ENCODE measurements at regions not wholly inside any gene's neighbourhood (a gene's known extent, or its start where the extent isn't known, plus 50 kb on each side); places are given as distances from the start of the nearest gene placed in this dataset.
A peak's percentile ranks its signal among the peaks of the same experiment; 100 is the strongest.

DNA sequence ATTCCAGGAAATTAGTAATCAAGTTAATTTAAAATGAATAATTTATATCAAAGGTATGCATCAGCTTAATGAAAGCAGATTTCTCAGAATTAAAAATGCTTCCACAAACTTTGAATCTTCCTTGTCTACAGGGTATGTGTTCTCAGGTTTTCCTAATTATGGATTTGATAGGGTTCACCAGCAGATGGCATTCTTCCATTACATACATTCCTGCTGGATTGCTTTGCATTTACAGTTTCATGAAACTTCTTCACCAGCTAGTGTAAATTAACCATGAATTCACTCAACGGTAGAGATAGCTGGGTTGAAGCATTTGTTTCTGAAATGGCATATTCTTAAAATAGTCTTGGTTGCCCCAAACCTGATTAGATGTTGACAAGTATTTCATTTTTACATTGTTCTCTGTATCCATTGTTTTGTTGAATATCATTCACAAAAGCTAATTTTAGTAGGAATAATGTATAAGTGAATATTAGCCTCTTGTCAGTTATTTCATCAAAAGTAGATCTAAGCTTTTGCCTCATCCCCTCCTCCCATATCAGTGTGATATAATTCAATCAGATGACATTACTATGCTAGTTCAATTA, 68.7 kb upstream of the WDR41 start:
- Histone ChIP-seq H3K4me3 (ENCODE audit: low read depth, low read length) (no peak overlapping the region), H3K4me1 (ENCODE audit: control insufficient read depth, insufficient read depth, low read length) (no peaks in the 10 kb centered on the region), H3K9me3 (ENCODE audit: control insufficient read depth, insufficient read depth, low read depth, low read length) (no peaks in the 10 kb centered on the region), H3K36me3 (ENCODE audit: control insufficient read depth in 2 of 2, insufficient read depth in 1 of 2, low read length in 2 of 2) (no peaks in the 10 kb centered on the region), H3K27ac (ENCODE audit: extremely low read depth, low read depth, low read length) (no peak overlapping the region)
- ChIA-PET CTCF (interaction anchor here (0.5 to 2.5 kb wide), 34 partner anchors 9 to 1786 kb away, joined by 3 to 19 read pairs (median 3); no protein-coding TSS in a partner anchor), POLR2A (no interaction called here)
- TF ChIP-seq, protein P1, sequence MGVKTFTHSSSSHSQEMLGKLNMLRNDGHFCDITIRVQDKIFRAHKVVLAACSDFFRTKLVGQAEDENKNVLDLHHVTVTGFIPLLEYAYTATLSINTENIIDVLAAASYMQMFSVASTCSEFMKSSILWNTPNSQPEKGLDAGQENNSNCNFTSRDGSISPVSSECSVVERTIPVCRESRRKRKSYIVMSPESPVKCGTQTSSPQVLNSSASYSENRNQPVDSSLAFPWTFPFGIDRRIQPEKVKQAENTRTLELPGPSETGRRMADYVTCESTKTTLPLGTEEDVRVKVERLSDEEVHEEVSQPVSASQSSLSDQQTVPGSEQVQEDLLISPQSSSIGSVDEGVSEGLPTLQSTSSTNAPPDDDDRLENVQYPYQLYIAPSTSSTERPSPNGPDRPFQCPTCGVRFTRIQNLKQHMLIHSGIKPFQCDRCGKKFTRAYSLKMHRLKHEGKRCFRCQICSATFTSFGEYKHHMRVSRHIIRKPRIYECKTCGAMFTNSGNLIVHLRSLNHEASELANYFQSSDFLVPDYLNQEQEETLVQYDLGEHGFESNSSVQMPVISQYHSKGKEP (tag by site-specific recombination; IDR thresholded peaks at IDR 0.05), result 0 out of 2 replicates have a peak, but pooled peaks have one; percentile 9
- TF ChIP-seq ZNF2 (tag by site-specific recombination; IDR thresholded peaks at IDR 0.05) (0 out of 2 replicates have a peak, but pooled peaks have one; percentile 53), ZNF654 (tag by site-specific recombination; IDR thresholded peaks at IDR 0.05; ENCODE audit: low read depth) (peak; percentile 96), ZNF10 (tag by site-specific recombination; IDR thresholded peaks at IDR 0.05) (peak; percentile 13; the same call in 1 of the 2 replicates), ZNF776 (tag by site-specific recombination; IDR thresholded peaks at IDR 0.05; ENCODE audit: borderline replicate concordance) (no peak), ZNF660 (tag by site-specific recombination; IDR thresholded peaks at IDR 0.05) (peak; percentile 83)
- TF ChIP-seq, protein P2, sequence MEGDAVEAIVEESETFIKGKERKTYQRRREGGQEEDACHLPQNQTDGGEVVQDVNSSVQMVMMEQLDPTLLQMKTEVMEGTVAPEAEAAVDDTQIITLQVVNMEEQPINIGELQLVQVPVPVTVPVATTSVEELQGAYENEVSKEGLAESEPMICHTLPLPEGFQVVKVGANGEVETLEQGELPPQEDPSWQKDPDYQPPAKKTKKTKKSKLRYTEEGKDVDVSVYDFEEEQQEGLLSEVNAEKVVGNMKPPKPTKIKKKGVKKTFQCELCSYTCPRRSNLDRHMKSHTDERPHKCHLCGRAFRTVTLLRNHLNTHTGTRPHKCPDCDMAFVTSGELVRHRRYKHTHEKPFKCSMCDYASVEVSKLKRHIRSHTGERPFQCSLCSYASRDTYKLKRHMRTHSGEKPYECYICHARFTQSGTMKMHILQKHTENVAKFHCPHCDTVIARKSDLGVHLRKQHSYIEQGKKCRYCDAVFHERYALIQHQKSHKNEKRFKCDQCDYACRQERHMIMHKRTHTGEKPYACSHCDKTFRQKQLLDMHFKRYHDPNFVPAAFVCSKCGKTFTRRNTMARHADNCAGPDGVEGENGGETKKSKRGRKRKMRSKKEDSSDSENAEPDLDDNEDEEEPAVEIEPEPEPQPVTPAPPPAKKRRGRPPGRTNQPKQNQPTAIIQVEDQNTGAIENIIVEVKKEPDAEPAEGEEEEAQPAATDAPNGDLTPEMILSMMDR (tag by site-specific recombination; IDR thresholded peaks at IDR 0.05), result peak; percentile 68; the same call in 1 of the 2 replicates
- TF ChIP-seq, protein P3, sequence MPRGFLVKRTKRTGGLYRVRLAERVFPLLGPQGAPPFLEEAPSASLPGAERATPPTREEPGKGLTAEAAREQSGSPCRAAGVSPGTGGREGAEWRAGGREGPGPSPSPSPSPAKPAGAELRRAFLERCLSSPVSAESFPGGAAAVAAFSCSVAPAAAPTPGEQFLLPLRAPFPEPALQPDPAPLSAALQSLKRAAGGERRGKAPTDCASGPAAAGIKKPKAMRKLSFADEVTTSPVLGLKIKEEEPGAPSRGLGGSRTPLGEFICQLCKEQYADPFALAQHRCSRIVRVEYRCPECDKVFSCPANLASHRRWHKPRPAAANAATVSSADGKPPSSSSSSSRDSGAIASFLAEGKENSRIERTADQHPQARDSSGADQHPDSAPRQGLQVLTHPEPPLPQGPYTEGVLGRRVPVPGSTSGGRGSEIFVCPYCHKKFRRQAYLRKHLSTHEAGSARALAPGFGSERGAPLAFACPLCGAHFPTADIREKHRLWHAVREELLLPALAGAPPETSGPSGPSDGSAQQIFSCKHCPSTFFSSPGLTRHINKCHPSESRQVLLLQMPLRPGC (tag by site-specific recombination; IDR thresholded peaks at IDR 0.05), result no peak

DNA sequence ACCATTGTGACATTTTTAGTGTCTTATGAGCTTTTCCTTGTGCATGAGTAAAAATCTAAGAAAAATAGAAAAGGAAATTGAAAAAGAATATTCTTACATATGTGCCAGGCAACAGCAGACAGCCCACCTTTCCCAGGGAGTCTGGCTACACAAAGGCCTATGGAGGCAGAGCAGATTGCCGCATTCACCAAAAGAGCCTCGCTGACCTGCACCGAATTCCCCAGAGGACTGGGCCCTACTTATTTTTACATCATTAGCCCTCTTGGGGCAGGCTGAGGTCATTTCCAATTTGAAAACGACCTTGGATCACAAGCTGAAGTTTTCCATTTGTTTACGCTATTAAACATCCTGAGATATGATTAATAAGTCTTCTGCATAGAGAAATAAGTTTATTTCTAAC, 66.2 kb upstream of the WDR41 start:
- H3K4me1 ChIP-seq (ENCODE audit: control insufficient read depth, insufficient read depth, low read length), result no peaks in the 10 kb centered on the region
- H3K27ac ChIP-seq (ENCODE audit: extremely low read depth, low read depth, low read length), result no peak overlapping the region
- no peaks in the 10 kb centered on the region for H3K36me3 ChIP-seq (ENCODE audit: control insufficient read depth in 2 of 2, insufficient read depth in 1 of 2, low read length in 2 of 2)
- no peak overlapping the region for H3K4me3 ChIP-seq (ENCODE audit: low read depth, low read length)
- TF ChIP-seq, protein P4, sequence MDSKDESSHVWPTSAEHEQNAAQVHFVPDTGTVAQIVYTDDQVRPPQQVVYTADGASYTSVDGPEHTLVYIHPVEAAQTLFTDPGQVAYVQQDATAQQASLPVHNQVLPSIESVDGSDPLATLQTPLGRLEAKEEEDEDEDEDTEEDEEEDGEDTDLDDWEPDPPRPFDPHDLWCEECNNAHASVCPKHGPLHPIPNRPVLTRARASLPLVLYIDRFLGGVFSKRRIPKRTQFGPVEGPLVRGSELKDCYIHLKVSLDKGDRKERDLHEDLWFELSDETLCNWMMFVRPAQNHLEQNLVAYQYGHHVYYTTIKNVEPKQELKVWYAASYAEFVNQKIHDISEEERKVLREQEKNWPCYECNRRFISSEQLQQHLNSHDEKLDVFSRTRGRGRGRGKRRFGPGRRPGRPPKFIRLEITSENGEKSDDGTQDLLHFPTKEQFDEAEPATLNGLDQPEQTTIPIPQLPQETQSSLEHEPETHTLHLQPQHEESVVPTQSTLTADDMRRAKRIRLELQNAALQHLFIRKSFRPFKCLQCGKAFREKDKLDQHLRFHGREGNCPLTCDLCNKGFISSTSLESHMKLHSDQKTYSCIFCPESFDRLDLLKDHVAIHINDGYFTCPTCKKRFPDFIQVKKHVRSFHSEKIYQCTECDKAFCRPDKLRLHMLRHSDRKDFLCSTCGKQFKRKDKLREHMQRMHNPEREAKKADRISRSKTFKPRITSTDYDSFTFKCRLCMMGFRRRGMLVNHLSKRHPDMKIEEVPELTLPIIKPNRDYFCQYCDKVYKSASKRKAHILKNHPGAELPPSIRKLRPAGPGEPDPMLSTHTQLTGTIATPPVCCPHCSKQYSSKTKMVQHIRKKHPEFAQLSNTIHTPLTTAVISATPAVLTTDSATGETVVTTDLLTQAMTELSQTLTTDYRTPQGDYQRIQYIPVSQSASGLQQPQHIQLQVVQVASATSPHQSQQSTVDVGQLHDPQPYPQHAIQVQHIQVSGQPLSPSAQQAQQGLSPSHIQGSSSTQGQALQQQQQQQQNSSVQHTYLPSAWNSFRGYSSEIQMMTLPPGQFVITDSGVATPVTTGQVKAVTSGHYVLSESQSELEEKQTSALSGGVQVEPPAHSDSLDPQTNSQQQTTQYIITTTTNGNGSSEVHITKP (tag by site-specific recombination; IDR thresholded peaks at IDR 0.05), result no peak
- TF ChIP-seq ZNF473 (tag by site-specific recombination; IDR thresholded peaks at IDR 0.05) (no peak), ZNF555 (tag by site-specific recombination; conservative IDR thresholded peaks at IDR 0.05) (no peak), ZEB2 (tag by site-specific recombination; IDR thresholded peaks at IDR 0.05) (no peak), ZNF561 (tag by site-specific recombination; IDR thresholded peaks at IDR 0.05; ENCODE audit: borderline replicate concordance) (no peak), ZNF248 (tag by site-specific recombination; IDR thresholded peaks at IDR 0.05) (no peak), ZNF292 (tag by site-specific recombination; IDR thresholded peaks at IDR 0.05; ENCODE audit: borderline replicate concordance, low read depth) (no peak), SP3 (tag by site-specific recombination; IDR thresholded peaks at IDR 0.05) (no peak), HOXC10 (CRISPR knock-in tag; IDR thresholded peaks at IDR 0.05) (no peak), ZNF202 (tag by site-specific recombination; IDR thresholded peaks at IDR 0.05; ENCODE audit: borderline replicate concordance) (no peak), GLI4 (tag by site-specific recombination; IDR thresholded peaks at IDR 0.05) (no peak), ZNF221 (tag by site-specific recombination; IDR thresholded peaks at IDR 0.05; ENCODE audit: borderline replicate concordance) (no peak)
- H3K9me3 ChIP-seq (ENCODE audit: control insufficient read depth, insufficient read depth, low read depth, low read length), result no peaks in the 10 kb centered on the region
- ChIA-PET CTCF (interaction anchor here (1.2 to 1.3 kb wide), 3 partner anchors 14 to 908 kb away, joined by 3 to 4 read pairs (median 4); no protein-coding TSS in a partner anchor), POLR2A (no interaction called here)

Measured in HEK293 (cell line).